Epithelial cell of esophagus (primary cell): ENCODE measurements at regions not wholly inside any gene's neighbourhood (a gene's known extent, or its start where the extent isn't known, plus 50 kb on each side); places are given as distances from the start of the nearest gene placed in this dataset.
A peak's percentile ranks its signal among the peaks of the same experiment; 100 is the strongest.

Experiments
- DNase-seq: peaks from one replicate; pipeline ENCODE4 v3.0.0; 2010; ENCODE audit warnings: low read depth
- H3K4me3 ChIP-seq: 2 replicates; pipeline ENCODE4 v1.5.1; 2011; ENCODE audit warnings: mild to moderate bottlenecking, low read length, control low read depth
- CTCF ChIP-seq: IDR thresholded peaks from 2 replicates; pipeline ENCODE4 v1.5.1; 2011; ENCODE audit warnings: low read depth, mild to moderate bottlenecking, low read length, control low read depth, inconsistent platforms; ENCODE audit not compliant: insufficient read depth; ENCODE audit errors: missing control alignments

GRCh38 chr11:95567685-95568084, 221.9 kb downstream of the FAM76B start:
- TF ChIP-seq CTCF = no peak
- H3K4me3 ChIP-seq = no peak overlapping the region
- peak; percentile 18 for DNase-seq

- no peak overlapping the region for H3K4me3 ChIP-seq
- DNase-seq = no peak
- TF ChIP-seq CTCF = no peak
These were observed 223.4 kb downstream of the FAM76B start for GRCh38 chr11:95566211-95566610.

GRCh38 chr11:95565724-95566141, 223.8 kb downstream of the FAM76B start:
- TF ChIP-seq CTCF = no peak
- DNase-seq = no peak
- no peak overlapping the region for H3K4me3 ChIP-seq

- TF ChIP-seq CTCF = no peak
- DNase-seq = no peak
- no peak overlapping the region for H3K4me3 ChIP-seq
These were observed 225.7 kb downstream of the FAM76B start for GRCh38 chr11:95563859-95564258.

- no peak overlapping the region for H3K4me3 ChIP-seq
- no peak for TF ChIP-seq CTCF
- DNase-seq = peak; percentile 38
These were observed 226.4 kb downstream of the FAM76B start for GRCh38 chr11:95563173-95563572.

- no peak for TF ChIP-seq CTCF
- H3K4me3 ChIP-seq = no peak overlapping the region
- no peak for DNase-seq
These were observed 227.2 kb downstream of the FAM76B start for GRCh38 chr11:95562196-95562921.

GRCh38 chr11:95559899-95560298, 229.7 kb downstream of the FAM76B start:
- DNase-seq = peak; percentile 54
- no peak overlapping the region for H3K4me3 ChIP-seq
- TF ChIP-seq CTCF = no peak
